OCI-LY7 (cell line): ENCODE measurements at regions not wholly inside any gene's neighbourhood (a gene's known extent, or its start where the extent isn't known, plus 50 kb on each side); places are given as distances from the start of the nearest gene placed in this dataset.

Experiments used
- CTCF ChIP-seq: fragments of 200-600 bp; sonication (generic); conservative IDR thresholded peaks from 2 replicates; pipeline ENCODE4 v1.5.1; 2014; ENCODE audit warnings: mild to moderate bottlenecking, antibody characterized with exemption, low read length, moderate library complexity, mixed read lengths
- EZH2phosphoT487 ChIP-seq: fragments of 200-600 bp; sonication (generic); IDR thresholded peaks from 2 replicates; pipeline ENCODE4 v1.6.1; 2018; ENCODE audit warnings: low read depth, borderline replicate concordance, mild to moderate bottlenecking, mixed run types, antibody characterized with exemption, low read length, moderate library complexity, mixed read lengths

GRCh38 chr2:226540204-226540994 lies 259.2 kb downstream of the IRS1 start:
- TF ChIP-seq CTCF: no peak
- TF ChIP-seq EZH2phosphoT487: no peak
